Smooth muscle cell (in vitro differentiated cells): ENCODE measurements at regions not wholly inside any gene's neighbourhood (a gene's known extent, or its start where the extent isn't known, plus 50 kb on each side); places are given as distances from the start of the nearest gene placed in this dataset.
A peak's percentile ranks its signal among the peaks of the same experiment; 100 is the strongest.

Experiments
- DNase-seq: peaks from one replicate; lab custom pipeline; 2025; ENCODE audit not compliant: unreplicated experiment; lab: John Stamatoyannopoulos, UW
- H2AFZ ChIP-seq: fragments of 200-600 bp; sonication (generic); 2 replicates; pipeline ENCODE4 v1.6.0; 2016; ENCODE audit warnings: antibody characterized with exemption, low read depth, mild to moderate bottlenecking
- H3F3A ChIP-seq: fragments of 200-600 bp; sonication (generic); 2 replicates; pipeline ENCODE4 v1.6.0; 2017; ENCODE audit warnings: antibody characterized with exemption, low read depth
- H3K27ac ChIP-seq: fragments of 200-600 bp; sonication (generic); 2 replicates; pipeline ENCODE4 v1.5.1; 2016; ENCODE audit warnings: low read depth, mild to moderate bottlenecking
- H3K27me3 ChIP-seq: fragments of 200-600 bp; sonication (generic); 2 replicates; pipeline ENCODE4 v1.6.1; 2016; ENCODE audit warnings: low read depth, mild to moderate bottlenecking
- H3K36me3 ChIP-seq: fragments of 200-600 bp; sonication (generic); 2 replicates; pipeline ENCODE4 v1.5.1; 2016; ENCODE audit warnings: low read depth
- H3K4me1 ChIP-seq: fragments of 200-600 bp; sonication (generic); 2 replicates; pipeline ENCODE4 v1.5.1; 2016; ENCODE audit warnings: low read depth
- H3K4me2 ChIP-seq: fragments of 200-600 bp; sonication (generic); 2 replicates; pipeline ENCODE4 v1.6.0; 2016; ENCODE audit warnings: mild to moderate bottlenecking
- H3K4me3 ChIP-seq: fragments of 200-600 bp; sonication (generic); 2 replicates; pipeline ENCODE4 v1.5.1; 2016; ENCODE audit warnings: mild to moderate bottlenecking
- H3K79me2 ChIP-seq: fragments of 200-600 bp; sonication (generic); 2 replicates; pipeline ENCODE4 v1.6.0; 2016; ENCODE audit warnings: low read depth, mild to moderate bottlenecking
- H3K9ac ChIP-seq: fragments of 200-600 bp; sonication (generic); 2 replicates; pipeline ENCODE4 v1.6.0; 2016; ENCODE audit warnings: low read depth
- H3K9me3 ChIP-seq: fragments of 200-600 bp; sonication (generic); replicated peaks from 2 replicates; pipeline ENCODE4 v1.5.1; 2016; ENCODE audit warnings: low read depth
- H4K20me1 ChIP-seq: fragments of 200-600 bp; sonication (generic); 2 replicates; pipeline ENCODE4 v1.6.0; 2016; ENCODE audit warnings: low read depth
- WGBS: methylation state at CpG from one replicate; pipeline ENCODE4 v1.1.7; 2016; ENCODE audit warnings: low lambda C conversion rate; 5-methylcytosine and 5-hydroxymethylcytosine counted together
- TF ChIP-seq, protein P1 (sequence below): fragments of 200-600 bp; sonication (generic); IDR thresholded peaks from 2 replicates; pipeline ENCODE4 v1.5.1; 2017; ENCODE audit warnings: borderline replicate concordance, mild to moderate bottlenecking, antibody characterized with exemption; ENCODE audit not compliant: insufficient read depth, poor library complexity, severe bottlenecking

DNA sequence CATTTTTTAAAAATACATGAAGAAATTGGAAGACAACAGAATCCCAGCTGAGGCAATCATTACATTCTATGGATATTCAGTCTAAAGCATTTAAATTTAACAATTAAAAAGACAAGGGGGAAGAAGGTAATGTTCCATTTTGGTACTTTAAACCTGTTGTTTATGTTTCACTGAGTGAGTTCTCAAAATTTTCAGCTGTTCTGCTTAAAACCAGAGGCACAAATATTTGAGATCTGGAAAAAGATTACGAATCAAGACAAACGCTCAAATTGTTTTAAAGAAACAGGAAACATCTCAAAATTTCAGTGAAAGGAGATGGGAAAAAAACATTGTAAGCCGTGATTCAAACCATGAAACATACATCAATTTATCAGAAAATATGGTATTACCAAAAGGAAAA lies 656.2 kb upstream of the CHAC2 start:
- 73% methylated on average over 3 of the region's 3 CpGs for WGBS
- no peak overlapping the region for H3K4me3 ChIP-seq
- no peaks in the 10 kb centered on the region for H3K79me2 ChIP-seq

DNA sequence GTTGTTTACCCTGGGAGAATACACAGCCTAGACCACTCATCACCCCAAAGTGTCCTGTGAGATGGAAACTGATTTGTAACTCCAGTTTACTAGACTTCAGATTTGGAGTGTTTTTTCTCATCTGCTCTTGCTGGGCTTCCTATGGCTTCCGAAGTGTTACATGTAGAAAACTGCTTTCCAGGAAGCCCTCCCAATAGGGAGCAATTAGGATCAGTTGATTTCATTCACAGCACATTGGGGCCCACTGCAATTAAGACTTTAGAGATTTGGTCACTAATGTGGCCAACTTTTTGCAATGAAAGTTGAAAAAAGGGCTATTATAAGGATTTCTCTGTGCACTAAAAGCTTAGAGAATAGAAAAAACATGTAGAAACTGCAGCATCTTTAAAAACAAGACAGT lies 656.6 kb upstream of the CHAC2 start:
- H3K27me3 ChIP-seq, result no peaks in the 10 kb centered on the region
- 49% methylated on average over 1 of the region's 1 CpG for WGBS
- no peaks in the 10 kb centered on the region for H4K20me1 ChIP-seq
- no peak overlapping the region for H3K4me3 ChIP-seq
- H3K9ac ChIP-seq, result no peak overlapping the region
- no peak overlapping the region for H3K27ac ChIP-seq
- H3F3A ChIP-seq, result no peaks in the 10 kb centered on the region
- H3K79me2 ChIP-seq, result no peaks in the 10 kb centered on the region
- H3K4me2 ChIP-seq, result no peak overlapping the region
- TF ChIP-seq, protein P1, sequence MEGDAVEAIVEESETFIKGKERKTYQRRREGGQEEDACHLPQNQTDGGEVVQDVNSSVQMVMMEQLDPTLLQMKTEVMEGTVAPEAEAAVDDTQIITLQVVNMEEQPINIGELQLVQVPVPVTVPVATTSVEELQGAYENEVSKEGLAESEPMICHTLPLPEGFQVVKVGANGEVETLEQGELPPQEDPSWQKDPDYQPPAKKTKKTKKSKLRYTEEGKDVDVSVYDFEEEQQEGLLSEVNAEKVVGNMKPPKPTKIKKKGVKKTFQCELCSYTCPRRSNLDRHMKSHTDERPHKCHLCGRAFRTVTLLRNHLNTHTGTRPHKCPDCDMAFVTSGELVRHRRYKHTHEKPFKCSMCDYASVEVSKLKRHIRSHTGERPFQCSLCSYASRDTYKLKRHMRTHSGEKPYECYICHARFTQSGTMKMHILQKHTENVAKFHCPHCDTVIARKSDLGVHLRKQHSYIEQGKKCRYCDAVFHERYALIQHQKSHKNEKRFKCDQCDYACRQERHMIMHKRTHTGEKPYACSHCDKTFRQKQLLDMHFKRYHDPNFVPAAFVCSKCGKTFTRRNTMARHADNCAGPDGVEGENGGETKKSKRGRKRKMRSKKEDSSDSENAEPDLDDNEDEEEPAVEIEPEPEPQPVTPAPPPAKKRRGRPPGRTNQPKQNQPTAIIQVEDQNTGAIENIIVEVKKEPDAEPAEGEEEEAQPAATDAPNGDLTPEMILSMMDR, result no peak
- no peaks in the 10 kb centered on the region for H3K9me3 ChIP-seq
- peaks cover 5% of the 10 kb centered on the region for H3K4me1 ChIP-seq
- H3K36me3 ChIP-seq, result no peaks in the 10 kb centered on the region
- DNase-seq, result no peak
- H2AFZ ChIP-seq, result peak overlapping the region; percentile 33

More for the DNA sequence above, 656.2 kb upstream of the CHAC2 start:
- TF ChIP-seq, protein P1, result no peak
- Histone ChIP-seq H3K27me3 (no peaks in the 10 kb centered on the region), H3K36me3 (no peaks in the 10 kb centered on the region), H3K9ac (no peak overlapping the region), H3F3A (no peaks in the 10 kb centered on the region), H3K9me3 (no peaks in the 10 kb centered on the region), H3K4me2 (no peak overlapping the region), H3K27ac (no peak overlapping the region), H3K4me1 (peaks cover 5% of the 10 kb centered on the region), H4K20me1 (no peaks in the 10 kb centered on the region), H2AFZ (peak overlapping the region; percentile 33)
- no peak for DNase-seq

DNA sequence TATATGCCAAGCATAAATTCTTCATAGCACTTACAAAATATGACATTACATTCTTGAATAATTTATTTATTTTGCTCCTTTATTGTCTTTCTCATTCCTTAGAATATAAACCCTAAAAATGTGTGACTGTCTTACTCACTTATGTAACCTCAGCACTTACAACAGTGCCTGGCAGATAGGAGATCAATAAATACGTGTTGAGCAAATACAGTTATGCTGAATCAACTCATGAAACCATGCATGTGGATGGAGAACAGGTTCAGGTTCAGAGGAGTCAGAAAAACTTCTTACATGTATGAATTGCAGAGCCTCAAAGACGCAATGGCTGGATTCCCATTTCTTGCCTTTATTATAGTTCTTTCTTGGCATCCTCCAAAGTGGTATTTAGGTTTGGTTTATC lies 659.4 kb upstream of the CHAC2 start:
- TF ChIP-seq, protein P1, result no peak
- no peak overlapping the region for H3K27ac ChIP-seq
- no peak overlapping the region for H3K4me2 ChIP-seq
- no peaks in the 10 kb centered on the region for H3F3A ChIP-seq
- H3K79me2 ChIP-seq, result no peaks in the 10 kb centered on the region
- H3K36me3 ChIP-seq, result no peaks in the 10 kb centered on the region
- H3K4me3 ChIP-seq, result no peak overlapping the region
- H3K4me1 ChIP-seq, result peaks cover 10% of the 10 kb centered on the region
- no peak for DNase-seq
- WGBS, result 87% methylated on average over 2 of the region's 2 CpGs
- H3K9me3 ChIP-seq, result no peaks in the 10 kb centered on the region
- H3K27me3 ChIP-seq, result no peaks in the 10 kb centered on the region
- H4K20me1 ChIP-seq, result no peaks in the 10 kb centered on the region
- no peak overlapping the region for H2AFZ ChIP-seq
- H3K9ac ChIP-seq, result no peak overlapping the region

DNA sequence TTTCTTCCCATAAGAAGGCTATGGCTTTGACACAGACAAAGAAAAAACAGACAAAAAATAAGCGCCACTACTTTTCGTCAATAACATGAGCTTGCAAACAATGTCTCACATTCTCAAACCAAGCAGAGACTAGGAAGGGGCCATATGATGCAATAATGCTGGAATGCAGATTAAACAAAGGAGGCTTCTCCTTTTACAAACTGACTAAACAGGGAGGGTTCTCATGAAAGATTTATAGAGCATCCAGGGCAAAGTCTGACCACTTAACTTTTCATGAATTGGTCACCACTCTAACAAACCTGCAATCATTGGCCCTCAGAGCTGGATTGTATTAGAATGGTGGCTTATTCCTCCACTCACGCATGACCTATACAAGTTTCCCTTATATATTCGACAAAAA lies 663.3 kb upstream of the CHAC2 start:
- Histone ChIP-seq H3K9ac (no peak overlapping the region), H3K4me3 (no peak overlapping the region), H3K4me2 (no peak overlapping the region), H3K4me1 (peaks cover 5% of the 10 kb centered on the region), H3K79me2 (no peaks in the 10 kb centered on the region), H3K36me3 (no peaks in the 10 kb centered on the region), H4K20me1 (no peaks in the 10 kb centered on the region), H3K9me3 (no peaks in the 10 kb centered on the region), H3K27me3 (no peaks in the 10 kb centered on the region), H3K27ac (no peak overlapping the region), H3F3A (no peaks in the 10 kb centered on the region), H2AFZ (peak overlapping the region; percentile 51)
- TF ChIP-seq, protein P1, result no peak
- 62% methylated on average over 4 of the region's 4 CpGs for WGBS
- DNase-seq, result no peak
